ENCODE measurements at regions not wholly inside any gene's neighbourhood (a gene's known extent, or its start where the extent isn't known, plus 50 kb on each side); places are given as distances from the start of the nearest gene placed in this dataset.
A peak's percentile ranks its signal among the peaks of the same experiment; 100 is the strongest.
"Not testable (repeated sequence)": the region's sequence is repeated elsewhere in the genome, so short reads cannot be mapped to it uniquely, and the experiment has no call there.

GRCh38 chr10:90023950-90024349 is 322.6 kb downstream of the KIF20B start:
- peak; percentile 20 for DNase-seq (ENCODE audit: low read depth)

GRCh38 chr10:90028312-90028711 is 326.9 kb downstream of the KIF20B start:
- DNase-seq (ENCODE audit: low read depth): no peak

- DNase-seq (ENCODE audit: low read depth): peak; percentile 31
Measured at GRCh38 chr10:90031776-90032175, 330.4 kb downstream of the KIF20B start.

GRCh38 chr10:90032519-90032918 is 331.1 kb downstream of the KIF20B start:
- peak; percentile 79 for DNase-seq (ENCODE audit: low read depth)

GRCh38 chr10:90034862-90035261 is 333.5 kb downstream of the KIF20B start:
- DNase-seq (ENCODE audit: low read depth): not testable (repeated sequence)

GRCh38 chr10:90041585-90041984 is 340.2 kb downstream of the KIF20B start:
- DNase-seq (ENCODE audit: low read depth): no peak

GRCh38 chr10:90042075-90042474 is 340.7 kb downstream of the KIF20B start:
- no peak for DNase-seq (ENCODE audit: low read depth)

- peak; percentile 34 for DNase-seq (ENCODE audit: low read depth)
Measured at GRCh38 chr10:90047243-90047729, 345.9 kb downstream of the KIF20B start.

- no peak for DNase-seq (ENCODE audit: low read depth)
Measured at GRCh38 chr10:90051053-90051452, 349.7 kb downstream of the KIF20B start.

GRCh38 chr10:90051474-90051873 is 350.1 kb downstream of the KIF20B start:
- DNase-seq (ENCODE audit: low read depth): no peak

- peak; percentile 90 for DNase-seq (ENCODE audit: low read depth)
Measured at GRCh38 chr10:90062786-90063185, 361.4 kb downstream of the KIF20B start.

GRCh38 chr10:90064295-90064694 is 362.9 kb downstream of the KIF20B start:
- DNase-seq (ENCODE audit: low read depth): peak; percentile 73

GRCh38 chr10:90066435-90066834 is 365.0 kb downstream of the KIF20B start:
- peak; percentile 34 for DNase-seq (ENCODE audit: low read depth)

- peak; percentile 68 for DNase-seq (ENCODE audit: low read depth)
Measured at GRCh38 chr10:90075995-90076394, 374.6 kb downstream of the KIF20B start.

GRCh38 chr10:90079819-90080218 is 378.4 kb downstream of the KIF20B start:
- no peak for DNase-seq (ENCODE audit: low read depth)

- peak; percentile 64 for DNase-seq (ENCODE audit: low read depth)
Measured at GRCh38 chr10:90086606-90087190, 385.3 kb downstream of the KIF20B start.

- peak; percentile 95 for DNase-seq (ENCODE audit: low read depth)
Measured at GRCh38 chr10:90087197-90088023, 386.0 kb downstream of the KIF20B start.

GRCh38 chr10:90088024-90088317 is 386.6 kb downstream of the KIF20B start:
- no peak for DNase-seq (ENCODE audit: low read depth)

GRCh38 chr10:90089719-90090118 is 388.3 kb downstream of the KIF20B start:
- DNase-seq (ENCODE audit: low read depth): peak; percentile 62

GRCh38 chr10:90096196-90096595 is 394.8 kb downstream of the KIF20B start:
- DNase-seq (ENCODE audit: low read depth): no peak

- DNase-seq (ENCODE audit: low read depth): not testable (repeated sequence)
Measured at GRCh38 chr10:90107581-90107980, 406.2 kb downstream of the KIF20B start.

- peak; percentile 94 for DNase-seq (ENCODE audit: low read depth)
Measured at GRCh38 chr10:90111671-90112070, 410.3 kb downstream of the KIF20B start.

GRCh38 chr10:90112681-90113080 is 411.3 kb downstream of the KIF20B start:
- DNase-seq (ENCODE audit: low read depth): peak; percentile 67
